ENCODE measurements at regions not wholly inside any gene's neighbourhood (a gene's known extent, or its start where the extent isn't known, plus 50 kb on each side); places are given as distances from the start of the nearest gene placed in this dataset.

- TF ChIP-seq CTCF (IDR thresholded peaks at IDR 0.05) (no peak), CDX4 (CRISPR knock-in tag; IDR thresholded peaks at IDR 0.05; ENCODE audit: borderline replicate concordance) (no peak), ELF4 (CRISPR knock-in tag; IDR thresholded peaks at IDR 0.05; ENCODE audit: low read depth) (no peak), MAX (CRISPR knock-in tag; IDR thresholded peaks at IDR 0.05) (no peak), ETV6 (CRISPR knock-in tag; IDR thresholded peaks at IDR 0.05) (no peak)
These were observed 586.7 kb downstream of the HINT1 start for GRCh38 chr5:130578354-130578753.
